Left kidney (tissue), 1 donor: ENCODE measurements at regions not wholly inside any gene's neighbourhood (a gene's known extent, or its start where the extent isn't known, plus 50 kb on each side); places are given as distances from the start of the nearest gene placed in this dataset.
"Not testable (repeated sequence)": the region's sequence is repeated elsewhere in the genome, so short reads cannot be mapped to it uniquely, and the experiment has no call there.

ENCODE experiments used
- DNase-seq: peaks from one replicate; pipeline ENCODE4 v3.0.0-alpha.2; 2013

DNA sequence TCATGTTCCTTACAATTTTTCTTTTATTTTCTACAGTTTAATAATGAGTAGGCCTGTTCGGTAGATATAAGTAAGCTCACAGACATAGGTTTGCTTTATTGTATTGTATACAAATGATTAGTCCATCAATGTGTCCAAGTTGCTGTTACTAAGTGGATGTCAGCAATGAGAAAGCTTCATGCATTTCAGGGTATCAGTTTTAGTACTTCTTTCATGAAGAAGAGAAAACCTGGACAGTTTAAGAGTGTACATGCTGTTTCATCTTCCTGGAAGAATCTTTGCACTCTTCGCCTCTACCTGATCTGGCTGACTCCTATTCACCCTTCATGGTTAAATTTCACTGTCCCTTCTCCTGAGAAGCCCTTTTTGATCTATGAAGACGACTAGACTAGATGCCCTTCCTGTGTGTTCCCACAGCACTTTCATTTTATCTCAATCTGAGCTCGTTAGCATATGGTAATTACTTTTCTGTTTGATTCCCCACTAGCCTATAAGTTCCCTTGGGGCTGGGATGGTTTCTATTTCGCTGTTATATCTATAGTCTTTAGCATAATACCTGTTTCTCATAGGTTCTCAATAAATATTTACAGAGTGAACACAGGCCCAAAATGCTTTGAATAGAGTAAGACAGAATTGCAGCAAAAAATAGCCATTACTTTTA, 70.7 kb downstream of the CETN3 start:
- no peak for DNase-seq

DNA sequence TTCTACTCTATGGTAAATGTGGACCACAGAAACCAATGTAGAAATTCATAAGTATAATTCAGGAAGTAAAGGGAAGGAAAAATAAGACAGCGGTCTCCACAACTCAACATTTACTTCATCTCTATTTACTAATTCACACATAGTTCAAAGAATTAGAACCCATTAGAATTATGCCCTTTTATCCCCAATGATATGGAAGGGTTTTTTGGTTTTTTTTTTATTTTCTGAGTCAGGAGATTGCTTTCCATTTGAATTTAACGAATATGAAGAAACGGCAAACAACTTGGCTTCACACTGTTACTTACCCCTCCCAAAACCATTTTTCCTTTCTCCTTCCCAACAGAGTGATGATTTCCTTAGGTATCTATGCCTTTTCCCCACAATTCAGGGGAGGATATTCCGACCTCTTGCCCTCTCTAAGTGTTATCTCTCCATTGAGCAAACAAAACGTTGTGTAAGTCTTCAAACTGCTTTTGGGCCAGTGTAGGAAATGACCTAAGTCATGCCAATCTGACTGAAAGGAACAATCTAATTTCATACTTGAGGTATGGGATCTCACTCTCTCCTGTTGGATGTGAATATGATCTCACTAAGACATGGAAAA, 72.0 kb downstream of the CETN3 start:
- no peak for DNase-seq

DNA sequence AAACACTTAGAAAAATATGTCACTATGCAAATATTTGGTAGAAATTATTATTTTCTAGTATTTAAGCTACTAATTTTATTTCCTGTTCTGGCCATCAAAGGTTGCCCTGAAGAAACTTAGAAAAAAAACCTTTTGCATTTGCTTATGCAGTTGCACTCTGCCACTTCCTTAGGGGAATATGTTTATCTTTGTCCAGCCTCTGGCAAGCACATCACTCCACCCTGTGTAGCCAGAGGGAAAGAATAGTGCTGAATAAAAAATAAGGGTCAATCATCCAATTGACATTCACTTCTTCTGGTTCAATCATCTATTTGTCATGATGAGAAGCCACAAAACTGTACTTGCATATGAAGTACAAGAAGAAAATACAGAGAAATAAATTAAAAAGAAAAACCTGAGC, 72.8 kb downstream of the CETN3 start:
- DNase-seq = no peak

DNA sequence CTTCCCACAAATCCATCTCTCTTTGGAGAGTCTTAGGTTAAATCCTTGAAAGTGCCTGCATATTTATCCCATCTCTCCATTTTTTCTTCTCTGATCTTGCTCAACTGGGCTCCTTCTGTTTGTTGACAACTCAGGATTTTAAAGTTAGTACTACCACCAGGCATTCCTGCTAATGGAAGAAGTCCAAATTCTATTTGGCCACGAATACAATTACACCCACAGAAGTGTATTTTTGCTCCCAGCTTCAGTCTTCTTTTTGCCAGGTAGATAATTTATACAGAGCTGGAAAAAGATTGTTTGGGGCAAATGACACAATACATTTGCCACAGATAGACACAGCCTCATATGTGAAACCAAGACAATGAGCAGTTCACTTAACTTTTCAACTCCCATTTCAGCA, 74.8 kb downstream of the CETN3 start:
- no peak for DNase-seq

DNA sequence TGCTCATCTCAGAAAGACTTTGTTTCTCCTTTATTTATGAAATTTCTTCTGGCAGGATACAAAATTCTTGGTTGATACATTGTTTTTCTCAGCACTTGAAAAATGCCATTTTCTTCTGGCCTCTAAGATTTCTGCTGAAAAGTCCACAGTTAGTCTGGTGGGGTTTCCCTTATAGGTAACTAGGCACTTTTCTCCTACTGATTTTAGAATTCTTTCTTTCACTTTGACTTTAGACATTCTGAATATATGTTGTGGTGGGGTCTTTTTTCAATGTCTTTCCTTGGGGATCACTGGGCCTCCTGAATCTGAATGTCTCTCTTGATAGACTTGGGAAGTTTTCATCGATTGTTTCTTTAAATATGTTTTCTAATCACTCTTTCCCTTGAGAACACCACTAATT, 79.6 kb downstream of the CETN3 start:
- DNase-seq = no peak

DNA sequence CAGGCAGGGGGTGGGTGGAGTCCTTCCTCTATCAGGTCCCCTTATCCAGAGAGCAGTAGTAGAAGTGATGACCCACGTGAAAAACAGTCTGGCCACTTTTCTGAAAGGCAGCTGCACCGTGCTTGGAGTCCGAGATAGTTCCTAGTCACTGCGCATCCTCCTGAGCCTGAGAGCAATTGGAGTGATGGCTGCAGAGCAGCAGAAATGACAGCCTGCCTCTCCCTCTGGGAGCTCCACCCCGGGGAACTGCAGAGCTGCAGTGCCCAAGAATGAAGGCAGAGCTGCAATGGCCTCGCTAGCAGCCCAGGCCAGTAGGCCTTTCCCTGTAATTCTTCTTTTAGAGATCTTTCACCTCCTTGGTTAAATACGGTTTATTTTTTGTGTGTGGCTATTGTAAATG, 82.6 kb downstream of the CETN3 start:
- no peak for DNase-seq

DNA sequence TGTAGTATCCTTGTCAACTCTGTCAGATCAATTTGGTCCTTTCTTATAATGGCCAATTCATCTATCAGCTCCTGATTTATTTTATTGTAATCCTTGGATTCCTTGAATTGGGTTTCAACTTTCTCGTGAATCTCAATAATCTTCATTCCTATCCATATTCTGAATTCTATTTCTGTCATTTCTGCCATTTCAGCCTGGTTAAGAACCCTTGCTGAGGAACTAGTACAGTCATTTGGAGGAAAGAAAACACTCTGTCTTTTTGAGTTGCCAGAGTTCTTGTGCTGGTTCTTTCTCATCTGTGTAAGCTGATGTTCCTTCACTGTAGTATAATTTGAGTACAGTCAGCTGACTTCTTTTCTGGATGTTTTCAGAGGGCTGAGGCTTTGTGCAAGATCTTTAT, 84.5 kb downstream of the CETN3 start:
- no peak for DNase-seq

DNA sequence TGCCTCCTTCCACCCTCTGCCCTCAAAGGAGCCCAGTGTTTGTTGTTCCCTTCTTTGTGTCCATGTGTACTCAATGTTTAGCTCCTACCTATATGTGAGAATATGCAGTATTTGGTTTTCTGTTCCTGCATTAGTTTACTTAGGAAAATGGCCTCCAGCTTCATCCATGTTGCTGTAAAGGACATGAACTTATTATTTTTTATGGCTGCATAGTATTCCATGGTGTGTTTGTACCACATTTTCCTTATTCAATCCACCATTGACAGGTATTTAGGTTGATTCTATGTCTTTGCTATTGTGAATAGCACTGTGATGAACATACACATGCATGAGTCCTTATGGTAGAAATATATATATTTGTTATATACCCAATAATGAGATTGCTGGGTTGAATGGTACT, 89.2 kb downstream of the CETN3 start:
- not testable (repeated sequence) for DNase-seq

DNA sequence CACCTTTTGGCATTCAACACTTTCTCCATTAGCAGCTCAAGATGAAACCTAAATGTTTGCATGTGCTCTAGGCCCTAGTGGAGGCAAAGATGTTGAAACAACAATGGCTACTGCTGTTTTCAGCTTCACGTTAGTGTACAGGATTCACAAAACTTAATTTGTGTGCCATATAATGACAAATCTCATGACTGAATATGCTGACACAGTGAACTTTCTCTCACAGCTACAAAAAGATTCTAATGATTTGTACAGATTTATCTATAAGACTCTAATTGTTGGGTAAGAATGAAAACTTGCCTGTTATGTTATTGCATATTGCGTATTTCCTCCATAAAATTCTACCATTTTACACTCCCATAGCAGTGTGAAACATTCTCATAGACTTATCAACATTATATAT, 97.5 kb downstream of the CETN3 start:
- DNase-seq = no peak

DNA sequence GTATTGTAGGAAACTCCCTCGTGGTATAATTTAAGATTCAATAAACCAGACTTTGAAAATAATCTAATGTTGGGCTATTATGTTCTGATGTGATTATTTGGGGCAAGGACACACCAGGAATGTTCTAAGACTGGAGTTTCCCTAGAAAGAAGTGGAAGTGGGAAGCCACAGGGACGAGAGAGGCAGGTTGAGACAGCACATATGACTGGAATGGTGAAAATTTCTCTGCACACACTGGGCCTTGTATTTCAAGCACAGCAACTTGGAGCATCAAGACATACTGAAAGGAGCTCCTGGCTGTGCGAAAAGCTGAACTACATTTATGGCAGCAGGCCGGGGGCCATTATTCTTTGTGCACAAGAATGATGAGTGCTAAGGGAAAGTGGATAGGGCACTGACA, 98.2 kb downstream of the CETN3 start:
- DNase-seq = no peak

DNA sequence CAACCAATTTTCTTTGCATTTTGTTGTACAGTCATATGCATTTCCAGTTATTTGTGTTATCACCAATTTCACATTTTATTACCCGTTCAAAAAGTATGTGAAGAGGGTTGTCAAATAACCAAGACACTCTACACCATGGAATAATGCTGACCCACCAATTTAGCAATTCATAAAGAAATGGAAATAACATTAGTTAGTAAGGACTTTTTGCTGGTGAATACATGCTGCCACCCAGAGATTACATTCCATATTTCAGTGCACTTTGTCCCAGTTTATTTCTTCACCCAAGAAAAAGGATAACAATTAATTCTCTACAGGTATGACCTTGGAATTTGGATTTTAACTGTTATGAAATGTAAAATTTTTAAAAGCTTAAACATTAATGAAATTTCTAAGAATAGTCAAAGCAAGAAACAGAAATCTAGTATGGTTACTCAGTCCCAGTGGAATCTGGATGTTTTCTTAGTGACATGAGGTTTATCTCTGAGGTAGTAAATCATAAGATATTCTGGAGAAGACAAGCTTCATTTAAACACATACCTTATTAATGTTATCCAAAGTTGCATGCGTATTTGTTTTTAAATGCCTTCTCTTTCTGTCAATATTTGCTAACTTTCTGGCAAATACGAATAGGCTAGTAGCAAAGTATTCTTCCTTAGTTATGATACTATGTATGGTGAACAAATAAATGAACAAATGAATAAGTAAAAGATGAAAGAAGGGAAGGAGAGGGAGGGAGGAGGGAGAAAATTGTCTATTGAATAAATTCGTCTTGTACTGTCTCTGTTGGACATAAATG, 100.6 kb downstream of the CETN3 start:
- no peak for DNase-seq

DNA sequence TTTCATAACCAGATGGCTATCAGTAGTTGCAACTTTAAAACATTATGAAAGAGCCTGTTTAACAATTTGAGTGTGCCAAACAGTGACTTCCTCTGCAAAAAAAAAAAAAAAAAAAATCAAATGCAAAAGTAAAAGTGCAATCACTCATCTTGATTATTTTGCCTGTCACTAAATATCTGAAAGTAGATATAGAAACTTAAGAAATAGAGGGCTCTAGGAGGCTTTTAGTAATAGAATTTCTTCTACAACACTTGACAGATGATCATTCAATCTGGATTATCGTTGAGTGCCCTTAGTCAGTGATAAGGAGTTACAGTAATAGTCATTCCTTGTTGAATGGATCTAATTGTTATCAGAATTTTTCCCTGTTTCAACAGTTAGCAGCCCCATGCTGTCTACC, 101.8 kb downstream of the CETN3 start:
- DNase-seq = no peak

DNA sequence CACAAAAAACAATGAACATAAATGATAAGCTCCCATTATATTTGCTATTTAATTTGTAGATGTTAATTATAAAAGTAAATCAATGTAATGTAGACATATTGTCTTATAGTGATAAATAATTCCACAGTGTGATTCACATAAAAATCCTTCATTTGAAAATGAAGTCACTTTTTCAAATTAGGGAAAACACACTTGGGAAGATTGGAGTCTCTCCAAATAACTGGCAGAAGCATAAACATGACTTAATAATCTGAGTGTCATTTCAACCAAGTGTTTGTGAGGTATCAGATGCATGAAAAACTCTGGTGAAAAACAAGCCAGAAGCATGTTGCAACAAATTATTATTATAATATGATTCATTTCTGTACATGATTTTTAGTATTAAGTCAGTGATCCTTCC, 102.2 kb downstream of the CETN3 start:
- no peak for DNase-seq

DNA sequence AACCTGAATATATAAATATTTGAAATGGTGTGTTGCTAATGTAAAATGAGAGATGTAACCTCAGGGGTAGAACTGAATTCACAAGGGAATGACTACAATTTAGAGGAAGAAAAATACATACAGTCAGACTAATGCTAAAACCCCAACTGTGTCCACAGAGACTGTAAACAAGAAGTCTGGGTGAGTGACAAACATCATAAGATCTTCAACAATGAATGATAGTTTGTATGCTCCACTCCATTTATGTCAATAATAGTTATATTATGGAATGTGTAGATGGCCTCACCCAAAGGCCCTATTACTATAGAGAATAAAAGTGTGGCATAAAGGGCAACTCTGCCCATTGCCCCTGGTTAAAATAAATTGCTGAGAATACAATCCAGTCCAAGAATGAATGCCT, 102.9 kb downstream of the CETN3 start:
- no peak for DNase-seq

DNA sequence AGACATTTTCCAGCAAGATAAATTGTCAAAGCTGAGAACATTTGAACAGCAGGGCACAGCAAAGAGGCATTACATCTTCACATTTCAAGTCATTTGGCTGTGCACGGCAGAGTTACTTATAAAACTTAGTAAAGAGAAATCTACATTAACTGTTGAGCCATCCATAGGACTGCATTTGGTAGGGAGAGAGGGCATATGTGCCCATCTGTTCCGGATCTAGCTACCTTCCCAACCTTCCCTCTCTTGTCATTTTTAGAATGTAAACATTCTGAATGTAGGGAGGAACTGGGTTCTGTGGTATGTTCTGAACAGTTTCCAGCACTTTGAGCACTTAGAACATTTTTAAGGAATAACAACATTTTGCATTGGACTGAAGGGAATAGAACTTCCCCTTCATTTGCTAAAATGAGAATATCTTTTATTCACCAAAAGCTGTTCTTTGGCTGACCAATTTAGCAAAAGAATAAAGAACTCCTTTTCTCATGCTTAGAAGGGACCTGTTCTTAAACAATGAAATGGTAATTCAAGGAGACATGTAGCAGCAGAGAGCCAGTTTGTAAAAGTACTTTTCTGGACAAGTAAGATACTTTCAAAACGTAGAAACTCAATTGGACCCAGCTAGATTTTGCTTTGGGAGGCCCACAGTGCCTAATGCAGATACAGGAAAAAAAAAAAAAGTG, 104.4 kb downstream of the CETN3 start:
- DNase-seq = no peak

DNA sequence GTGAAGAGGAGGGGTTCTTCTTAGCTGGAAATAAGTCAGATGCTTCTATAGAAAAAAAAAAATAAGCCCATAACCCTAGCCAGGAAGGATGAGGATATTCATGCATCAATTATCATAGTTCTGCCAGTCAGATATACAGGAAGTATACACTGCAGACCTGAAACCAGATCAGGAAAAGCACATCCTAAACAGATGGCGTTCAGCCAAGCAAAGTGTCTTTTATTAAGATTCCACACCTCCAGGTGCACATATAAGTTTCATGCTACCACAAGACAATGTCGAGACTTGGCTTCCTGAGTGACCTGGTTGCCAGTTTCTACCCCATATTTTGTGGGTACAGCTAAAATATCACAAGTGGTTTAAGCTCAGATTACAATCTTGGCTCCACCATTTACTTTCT, 108.3 kb downstream of the CETN3 start:
- DNase-seq = no peak

DNA sequence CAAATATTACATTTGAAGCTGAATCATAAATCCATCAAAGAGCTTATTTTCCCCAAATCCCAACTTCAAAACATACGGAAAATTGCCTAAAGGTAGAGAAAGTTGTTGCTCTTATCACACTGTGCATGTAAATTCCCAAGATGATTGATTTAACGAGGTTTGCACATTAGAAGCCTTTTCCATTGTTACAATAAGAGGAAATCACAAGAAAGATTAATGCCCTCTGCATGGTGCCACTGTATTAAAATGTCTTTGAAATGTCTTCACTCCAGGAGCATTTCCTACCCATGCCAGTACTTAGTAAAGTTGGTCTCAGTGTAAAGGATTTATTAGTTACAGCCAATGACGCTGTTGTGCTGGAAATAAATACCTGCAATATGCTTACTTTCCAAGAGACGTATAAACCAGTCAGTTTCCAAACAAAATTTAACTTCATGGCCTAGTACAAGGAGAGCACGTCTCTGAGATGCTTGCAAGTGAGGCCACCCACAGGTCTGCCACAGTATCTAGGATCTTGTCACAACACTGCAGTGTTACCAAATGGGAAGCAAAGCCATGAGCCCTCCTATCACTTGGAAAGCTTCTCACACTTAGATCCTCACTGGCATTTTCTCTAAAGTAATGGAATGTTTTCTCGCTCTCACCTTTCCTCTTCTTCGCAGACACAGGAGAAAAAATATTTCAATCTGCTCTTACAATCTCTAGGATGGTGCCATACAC, 112.4 kb downstream of the CETN3 start:
- DNase-seq = no peak

DNA sequence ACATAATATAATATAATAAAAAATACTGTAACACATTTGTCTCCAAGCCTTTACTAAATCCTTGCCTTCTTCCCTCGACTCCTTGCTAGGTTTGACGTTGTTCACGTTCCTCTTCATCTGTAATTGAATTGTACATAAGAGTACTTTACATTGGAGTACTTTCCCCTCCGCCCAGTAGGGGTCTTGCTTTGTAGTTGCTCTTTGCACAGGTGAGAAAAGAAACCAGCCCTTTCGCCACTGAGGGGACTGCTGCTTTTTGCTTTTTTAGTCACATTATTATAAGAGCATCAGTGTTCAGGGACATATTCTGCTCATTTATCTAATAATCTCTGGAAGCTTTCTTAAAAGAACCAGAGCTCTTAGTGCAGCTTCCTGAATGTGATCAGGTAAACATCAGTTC, 115.0 kb downstream of the CETN3 start:
- no peak for DNase-seq

DNA sequence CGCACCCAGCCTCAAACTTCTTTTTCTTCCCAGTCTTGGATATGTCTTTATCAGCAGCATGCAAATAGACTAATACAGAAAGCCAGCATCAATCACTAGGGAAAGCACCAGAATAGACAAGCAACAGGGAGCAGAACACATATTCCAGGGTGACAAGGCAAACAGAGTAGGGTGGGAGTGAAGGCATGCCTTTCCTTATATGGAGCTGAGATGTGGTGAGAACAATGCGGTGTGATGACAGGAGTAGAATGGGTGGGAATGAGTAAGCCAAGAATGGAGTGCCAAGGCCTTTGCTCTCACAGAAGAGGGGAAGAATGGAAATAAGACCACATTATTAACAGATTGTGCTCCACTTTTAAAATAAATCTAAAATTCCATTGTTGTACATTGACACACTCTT, 115.6 kb downstream of the CETN3 start:
- DNase-seq = no peak

DNA sequence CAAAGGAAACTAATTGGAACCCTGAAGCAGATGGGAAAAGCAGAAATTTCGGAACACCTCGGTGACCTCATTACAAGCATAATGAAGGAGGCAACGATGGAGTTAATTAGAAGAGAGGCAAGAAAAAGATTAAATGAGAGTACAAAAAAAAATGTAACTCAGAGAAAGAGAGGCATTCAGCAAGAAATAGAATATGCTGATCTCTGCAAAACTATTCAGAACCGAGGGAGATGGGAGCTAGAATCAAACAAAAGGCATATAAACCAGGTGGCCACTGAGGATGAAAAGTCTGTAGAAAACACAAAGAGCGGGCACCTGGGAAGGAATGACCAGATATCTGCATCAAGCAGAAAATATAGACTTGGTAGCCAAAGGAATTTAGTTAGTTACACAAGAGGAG, 118.9 kb downstream of the CETN3 start:
- no peak for DNase-seq

DNA sequence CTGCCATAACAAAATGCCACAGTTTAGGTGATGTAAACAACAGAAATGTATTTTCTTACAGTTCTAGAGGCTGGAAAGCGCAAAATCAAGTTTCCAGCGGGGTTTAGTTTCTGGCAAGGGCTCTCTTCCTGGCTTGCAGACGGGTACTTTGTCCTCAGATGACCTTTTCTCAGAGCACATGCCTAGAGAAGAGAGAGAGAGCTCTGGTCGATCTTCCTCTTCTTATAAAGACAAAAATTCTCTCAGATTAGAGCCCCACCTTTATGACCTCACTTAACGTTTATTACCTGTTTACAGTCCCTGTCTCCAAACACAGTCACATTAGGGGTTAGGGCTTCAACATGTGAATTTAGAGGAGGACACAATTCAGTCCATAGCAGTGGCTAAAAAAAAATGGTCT, 119.7 kb downstream of the CETN3 start:
- no peak for DNase-seq

DNA sequence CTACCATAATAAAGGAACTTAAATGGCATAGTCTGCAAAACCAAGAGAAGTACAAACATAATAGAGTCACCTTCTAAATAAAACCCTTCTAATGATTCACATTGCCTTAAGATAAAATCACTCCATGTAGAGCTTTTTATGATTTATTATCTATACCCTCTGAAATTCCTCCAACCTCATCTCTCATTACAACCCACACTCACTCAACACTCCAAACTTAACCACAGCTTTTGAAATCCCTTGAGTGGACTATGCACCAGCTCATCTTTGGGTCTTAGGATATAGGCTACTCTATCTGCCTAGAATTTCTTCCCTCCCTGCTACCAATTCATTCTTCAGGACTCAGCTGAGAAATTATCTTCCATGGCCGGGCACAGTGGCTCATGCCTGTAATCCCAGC, 122.5 kb downstream of the CETN3 start:
- no peak for DNase-seq
